Osteoblast (primary cell): ENCODE measurements at regions not wholly inside any gene's neighbourhood (a gene's known extent, or its start where the extent isn't known, plus 50 kb on each side); places are given as distances from the start of the nearest gene placed in this dataset.

Experiments used
- DNase-seq: peaks from one replicate; pipeline ENCODE4 v3.0.0; 2011; ENCODE audit warnings: low spot score, mixed read lengths; ENCODE audit not compliant: insufficient read length; ENCODE audit errors: missing footprints
- H2AFZ ChIP-seq: 2 replicates; pipeline ENCODE4 v1.6.0; 2011; ENCODE audit warnings: mild to moderate bottlenecking, low read length
- H3K27ac ChIP-seq: 2 replicates; pipeline ENCODE4 v1.5.1; 2011; ENCODE audit warnings: mild to moderate bottlenecking, low read depth, low read length, moderate library complexity
- H3K27me3 ChIP-seq: 2 replicates; pipeline ENCODE4 v1.6.0; 2012; ENCODE audit warnings: mild to moderate bottlenecking, control low read depth, inconsistent platforms, low read length, moderate library complexity; ENCODE audit not compliant: insufficient read depth
- H3K36me3 ChIP-seq: 2 replicates; pipeline ENCODE4 v1.5.1; 2011; ENCODE audit warnings: mild to moderate bottlenecking, low read length, control low read depth, moderate library complexity; ENCODE audit not compliant: insufficient read depth
- H3K4me1 ChIP-seq: 2 replicates; pipeline ENCODE4 v1.5.1; 2011; ENCODE audit warnings: mild to moderate bottlenecking, low read length, control low read depth, moderate library complexity; ENCODE audit not compliant: insufficient read depth
- H3K4me2 ChIP-seq: 2 replicates; pipeline ENCODE4 v1.6.0; 2011; ENCODE audit warnings: mild to moderate bottlenecking, low read length; ENCODE audit not compliant: insufficient read depth
- H3K4me3 ChIP-seq: fragments of 200-600 bp; sonication (generic); 3 replicates; pipeline ENCODE4 v1.5.1; 2012; ENCODE audit warnings: mild to moderate bottlenecking, low read length, inconsistent platforms; ENCODE audit not compliant: insufficient read depth
- H3K79me2 ChIP-seq: 2 replicates; pipeline ENCODE4 v1.6.0; 2012; ENCODE audit warnings: mild to moderate bottlenecking, low read length, control low read depth, inconsistent platforms; ENCODE audit not compliant: insufficient read depth
- H3K9me3 ChIP-seq: 2 replicates; pipeline ENCODE4 v1.5.1; 2011; ENCODE audit warnings: low read depth, low read length, control low read depth
- H4K20me1 ChIP-seq: 2 replicates; pipeline ENCODE4 v1.6.0; 2012; ENCODE audit warnings: mild to moderate bottlenecking, low read length, control low read depth; ENCODE audit not compliant: insufficient read depth
- CTCF ChIP-seq: IDR thresholded peaks from 2 replicates; pipeline ENCODE4 v1.5.1; 2011; ENCODE audit warnings: mild to moderate bottlenecking, low read depth, low read length, moderate library complexity; ENCODE audit errors: extremely low read depth

- Histone ChIP-seq H3K4me3 (no peak overlapping the region), H3K36me3 (no peaks in the 10 kb centered on the region), H2AFZ (no peak overlapping the region), H3K4me2 (no peak overlapping the region), H3K27ac (no peak overlapping the region), H3K79me2 (no peaks in the 10 kb centered on the region), H3K27me3 (no peaks in the 10 kb centered on the region), H3K4me1 (no peaks in the 10 kb centered on the region), H3K9me3 (no peaks in the 10 kb centered on the region), H4K20me1 (no peaks in the 10 kb centered on the region)
- DNase-seq: peak; percentile 11
- TF ChIP-seq CTCF: peak; percentile 33
Observed at GRCh38 chr10:60549686-60550085, 160.0 kb upstream of the ANK3 start.

GRCh38 chr10:60542657-60543056 lies 153.0 kb upstream of the ANK3 start:
- H3K9me3 ChIP-seq: no peaks in the 10 kb centered on the region
- H3K36me3 ChIP-seq: no peaks in the 10 kb centered on the region

GRCh38 chr10:60541451-60541850 lies 151.8 kb upstream of the ANK3 start:
- H3K9me3 ChIP-seq: no peaks in the 10 kb centered on the region
- no peaks in the 10 kb centered on the region for H3K36me3 ChIP-seq
- H3K79me2 ChIP-seq: no peaks in the 10 kb centered on the region
- no peak overlapping the region for H3K4me3 ChIP-seq
- no peak for DNase-seq
- no peaks in the 10 kb centered on the region for H4K20me1 ChIP-seq
- H3K4me1 ChIP-seq: peaks cover 9% of the 10 kb centered on the region
- no peak overlapping the region for H3K27ac ChIP-seq
- peak overlapping the region; percentile 4 for H2AFZ ChIP-seq
- no peaks in the 10 kb centered on the region for H3K27me3 ChIP-seq
- no peak for TF ChIP-seq CTCF
- peak overlapping the region; percentile 7 for H3K4me2 ChIP-seq

More at GRCh38 chr10:60542657-60543056, 153.0 kb upstream of the ANK3 start:
- TF ChIP-seq CTCF: no peak
- no peaks in the 10 kb centered on the region for H4K20me1 ChIP-seq
- DNase-seq: no peak
- peaks cover 9% of the 10 kb centered on the region for H3K4me1 ChIP-seq
- no peaks in the 10 kb centered on the region for H3K79me2 ChIP-seq
- no peak overlapping the region for H3K27ac ChIP-seq
- H2AFZ ChIP-seq: no peak overlapping the region
- no peak overlapping the region for H3K4me3 ChIP-seq
- H3K27me3 ChIP-seq: no peaks in the 10 kb centered on the region
- no peak overlapping the region for H3K4me2 ChIP-seq

GRCh38 chr10:60537697-60538096 lies 148.0 kb upstream of the ANK3 start:
- H3K27me3 ChIP-seq: no peaks in the 10 kb centered on the region
- no peak overlapping the region for H3K4me2 ChIP-seq
- DNase-seq: no peak
- H2AFZ ChIP-seq: no peak overlapping the region
- H3K79me2 ChIP-seq: no peaks in the 10 kb centered on the region
- no peak overlapping the region for H3K4me3 ChIP-seq
- no peaks in the 10 kb centered on the region for H3K36me3 ChIP-seq
- no peaks in the 10 kb centered on the region for H4K20me1 ChIP-seq
- no peak overlapping the region for H3K27ac ChIP-seq
- no peaks in the 10 kb centered on the region for H3K9me3 ChIP-seq
- TF ChIP-seq CTCF: no peak
- H3K4me1 ChIP-seq: peaks cover 9% of the 10 kb centered on the region
